Kidney glomerular epithelial cell (primary cell): ENCODE measurements at regions not wholly inside any gene's neighbourhood (a gene's known extent, or its start where the extent isn't known, plus 50 kb on each side); places are given as distances from the start of the nearest gene placed in this dataset.

Experiments
- DNase-seq: peaks from one replicate; lab custom pipeline; 2025; lab: John Stamatoyannopoulos, UW

DNA sequence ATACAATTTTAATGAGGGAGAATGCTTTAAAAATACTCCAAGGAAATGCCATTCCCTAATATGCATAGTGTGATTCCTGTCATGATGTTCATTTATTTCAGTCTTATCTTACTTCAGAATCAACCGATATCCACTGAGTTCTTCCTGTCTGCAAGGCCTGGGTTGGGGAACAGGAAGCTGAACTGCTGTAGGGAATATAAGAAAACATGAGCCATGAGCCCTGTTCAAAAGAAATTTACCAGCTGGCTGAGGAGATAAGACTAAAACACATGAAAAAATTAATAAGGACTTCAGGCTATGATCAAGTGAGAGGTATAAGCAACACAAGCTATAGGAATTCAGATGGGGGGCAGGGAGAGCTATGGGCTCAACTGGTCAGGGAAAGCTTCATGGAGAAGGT is 184.7 kb downstream of the PLPP4 start:
- DNase-seq: no peak

DNA sequence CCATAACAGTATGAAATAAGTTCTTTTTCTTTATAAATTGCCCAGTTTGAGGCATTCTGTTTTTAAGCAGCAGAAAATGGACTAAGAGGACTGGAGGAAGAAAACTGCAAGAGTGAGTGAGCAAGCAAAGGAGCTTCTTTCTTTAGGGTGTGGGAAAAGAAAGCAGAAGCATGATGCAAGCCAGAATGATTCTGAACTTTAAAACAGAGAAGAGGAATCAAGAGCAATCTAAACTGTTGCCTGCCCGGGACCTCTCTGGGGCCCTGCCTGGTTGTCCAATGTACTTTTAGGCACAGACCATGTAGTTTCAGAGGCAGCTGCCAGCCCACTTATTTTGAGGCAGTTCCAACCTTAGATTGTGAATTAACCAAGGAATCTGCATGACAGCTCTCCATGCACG is 186.3 kb downstream of the PLPP4 start:
- DNase-seq: no peak

DNA sequence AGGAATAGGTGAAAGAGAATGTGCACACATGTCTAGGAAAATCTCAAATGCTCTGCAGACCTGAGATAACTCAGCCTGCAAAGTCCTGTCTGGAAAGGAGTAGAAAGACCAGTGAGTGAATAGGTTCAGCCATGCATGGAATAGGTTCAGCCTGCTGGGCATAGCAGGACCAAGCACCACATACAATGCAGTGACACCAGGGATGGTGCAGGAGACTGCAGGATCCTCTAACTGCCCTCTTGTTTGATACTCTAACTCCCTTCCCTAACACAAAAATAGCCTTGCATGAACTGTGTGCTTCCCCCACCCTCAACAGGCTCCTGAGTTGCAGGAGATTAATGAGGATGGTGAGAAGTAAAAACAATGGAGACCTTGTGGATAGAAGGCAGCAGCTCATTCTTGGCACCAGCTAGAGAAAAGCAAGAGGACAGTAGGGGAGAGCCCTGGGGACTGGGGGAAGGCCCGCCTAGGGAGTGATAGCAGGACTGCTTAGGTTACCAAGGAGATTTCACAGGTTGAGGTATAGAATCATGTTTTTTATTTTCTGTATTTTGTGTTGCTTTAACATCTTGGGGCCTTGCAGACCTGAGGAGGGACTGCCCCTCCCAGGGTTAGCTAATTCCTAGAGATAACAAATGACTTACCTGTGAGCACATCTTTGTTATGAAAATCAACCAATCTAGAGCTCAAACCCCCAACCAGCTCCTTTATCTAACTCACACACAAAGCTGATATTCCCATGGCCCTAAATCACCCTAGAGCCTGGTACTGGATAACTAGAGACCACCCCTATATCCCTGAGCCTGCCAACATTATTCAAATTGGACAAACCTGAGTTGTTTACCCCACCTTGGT is 187.8 kb downstream of the PLPP4 start:
- no peak for DNase-seq

DNA sequence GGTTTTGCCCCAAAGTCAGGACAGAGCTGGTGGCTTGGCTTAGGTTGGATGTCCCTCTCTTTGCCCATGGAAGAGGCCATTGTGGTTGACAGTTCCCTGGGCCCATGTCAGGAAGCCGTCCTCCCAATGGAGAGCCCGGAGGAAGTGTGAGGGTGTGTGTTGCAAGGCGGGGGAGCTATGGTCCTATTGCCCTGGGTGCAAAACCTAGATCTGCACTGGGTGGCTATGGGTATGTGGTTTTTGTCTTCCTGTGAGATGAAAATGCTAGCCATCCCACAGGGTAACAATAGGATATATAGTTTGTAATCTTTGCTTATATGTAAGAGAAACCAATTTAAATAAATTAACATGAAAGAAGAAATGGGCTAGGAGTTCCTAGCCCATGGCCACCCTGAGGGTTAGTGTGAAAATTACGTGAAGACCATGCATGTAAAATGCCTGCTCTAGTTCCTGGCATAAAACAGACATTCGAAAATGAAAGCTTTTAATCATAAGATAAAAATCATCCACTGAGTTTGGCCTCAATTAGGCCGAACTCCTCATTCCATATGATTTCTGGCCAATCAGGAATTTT is 189.2 kb downstream of the PLPP4 start:
- DNase-seq: no peak

DNA sequence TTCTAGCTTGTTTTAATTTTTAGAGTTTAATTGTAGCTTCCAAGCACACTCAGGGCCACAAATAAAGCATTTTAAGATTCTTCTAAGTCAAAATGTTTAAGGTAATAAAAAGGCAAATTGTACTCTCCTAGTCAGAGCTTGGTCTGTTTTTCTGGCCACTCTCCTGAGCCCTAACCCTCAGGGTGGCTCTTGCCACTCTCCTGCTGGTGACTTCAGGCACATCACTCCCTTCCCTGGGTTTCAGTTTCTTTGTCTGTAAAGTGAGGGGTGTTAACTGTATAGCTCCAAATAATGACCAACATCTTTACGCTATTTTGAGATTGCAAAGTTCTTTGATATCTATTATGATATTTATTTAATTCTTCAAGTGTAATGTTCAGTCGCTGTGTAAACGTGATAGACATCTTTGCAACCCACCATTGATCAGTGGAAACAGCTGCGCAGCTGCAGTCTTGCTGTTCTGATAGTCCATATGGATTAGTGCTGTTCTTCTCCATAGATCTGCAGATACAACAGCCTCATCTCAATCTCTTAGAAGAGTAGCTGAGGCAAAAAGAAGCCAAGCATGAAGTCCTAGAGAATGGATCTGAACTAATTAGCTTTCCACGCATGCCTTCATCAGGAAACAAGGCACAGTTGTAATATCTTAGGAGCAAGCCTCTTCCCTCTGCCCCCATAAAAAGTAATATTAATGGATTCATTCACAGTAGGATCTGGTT is 189.9 kb downstream of the PLPP4 start:
- no peak for DNase-seq

DNA sequence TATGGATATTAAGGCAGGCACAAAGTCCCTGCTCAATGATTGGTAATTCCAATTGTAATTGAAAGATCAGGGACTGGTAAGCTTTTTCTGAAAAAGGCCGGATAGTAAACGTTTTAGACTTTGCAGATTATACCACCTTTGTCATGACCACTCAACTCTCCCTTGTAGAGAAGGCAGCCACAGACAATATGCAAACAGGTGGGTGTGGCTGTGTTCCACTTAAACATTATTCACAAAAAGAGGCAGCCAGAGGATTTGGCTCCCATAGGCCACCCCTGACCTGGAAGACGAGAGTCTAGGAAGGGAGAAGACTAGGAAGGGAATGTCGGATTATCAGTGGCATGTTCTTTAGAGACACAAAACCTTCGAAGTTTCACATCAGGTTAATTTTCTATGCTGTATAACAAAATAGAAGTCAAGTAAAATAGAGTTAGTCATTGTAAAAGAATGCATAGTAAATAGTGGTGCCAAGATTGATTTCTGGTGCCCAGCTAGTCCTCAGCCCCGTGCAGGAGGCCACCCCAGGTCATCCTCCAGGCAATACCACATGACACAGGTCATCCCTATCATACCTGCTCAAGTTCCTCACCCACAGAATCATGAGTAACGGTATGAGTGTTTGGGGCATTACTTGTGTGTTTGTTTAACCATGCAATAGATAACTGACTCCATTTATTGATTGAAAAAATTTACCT is 193.8 kb downstream of the PLPP4 start:
- no peak for DNase-seq

DNA sequence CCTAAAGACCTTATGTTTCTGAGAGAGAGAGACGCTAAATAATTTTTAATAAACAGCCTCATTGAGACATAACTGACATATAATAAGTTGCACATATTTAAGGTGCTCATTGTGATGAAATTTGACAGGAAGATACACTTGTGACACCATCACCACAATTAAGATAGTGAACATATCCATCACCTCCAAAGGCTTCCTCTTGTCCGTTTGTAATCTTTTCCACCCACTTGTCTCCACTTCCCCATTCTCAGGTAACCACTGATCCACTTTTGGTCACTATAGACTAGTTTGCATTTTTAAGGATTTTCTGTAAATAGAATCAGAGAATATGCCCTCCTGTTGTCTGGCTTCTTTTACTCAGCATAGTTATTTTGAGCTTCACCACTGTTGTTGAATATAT is 195.1 kb upstream of the WDR11 start:
- DNase-seq: no peak

DNA sequence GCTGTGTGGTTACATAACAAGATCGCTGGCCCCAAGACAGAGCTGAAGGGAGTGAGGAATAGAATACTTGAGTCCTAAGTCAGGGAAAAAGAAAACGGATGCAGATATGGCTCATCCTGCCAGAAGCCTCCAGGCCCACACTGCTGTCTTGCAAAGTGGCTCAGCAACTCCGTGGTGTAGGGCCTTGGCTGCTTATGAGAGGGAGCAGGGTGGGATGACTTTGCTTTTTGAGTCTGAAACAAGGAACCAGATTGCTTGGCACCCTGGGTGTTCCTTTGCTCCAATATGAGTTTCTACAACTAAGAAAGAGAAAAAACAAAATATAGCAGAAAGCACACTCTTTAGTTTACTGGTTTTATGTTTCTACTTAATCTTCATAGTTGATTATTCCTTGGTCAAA is 193.8 kb upstream of the WDR11 start:
- no peak for DNase-seq

DNA sequence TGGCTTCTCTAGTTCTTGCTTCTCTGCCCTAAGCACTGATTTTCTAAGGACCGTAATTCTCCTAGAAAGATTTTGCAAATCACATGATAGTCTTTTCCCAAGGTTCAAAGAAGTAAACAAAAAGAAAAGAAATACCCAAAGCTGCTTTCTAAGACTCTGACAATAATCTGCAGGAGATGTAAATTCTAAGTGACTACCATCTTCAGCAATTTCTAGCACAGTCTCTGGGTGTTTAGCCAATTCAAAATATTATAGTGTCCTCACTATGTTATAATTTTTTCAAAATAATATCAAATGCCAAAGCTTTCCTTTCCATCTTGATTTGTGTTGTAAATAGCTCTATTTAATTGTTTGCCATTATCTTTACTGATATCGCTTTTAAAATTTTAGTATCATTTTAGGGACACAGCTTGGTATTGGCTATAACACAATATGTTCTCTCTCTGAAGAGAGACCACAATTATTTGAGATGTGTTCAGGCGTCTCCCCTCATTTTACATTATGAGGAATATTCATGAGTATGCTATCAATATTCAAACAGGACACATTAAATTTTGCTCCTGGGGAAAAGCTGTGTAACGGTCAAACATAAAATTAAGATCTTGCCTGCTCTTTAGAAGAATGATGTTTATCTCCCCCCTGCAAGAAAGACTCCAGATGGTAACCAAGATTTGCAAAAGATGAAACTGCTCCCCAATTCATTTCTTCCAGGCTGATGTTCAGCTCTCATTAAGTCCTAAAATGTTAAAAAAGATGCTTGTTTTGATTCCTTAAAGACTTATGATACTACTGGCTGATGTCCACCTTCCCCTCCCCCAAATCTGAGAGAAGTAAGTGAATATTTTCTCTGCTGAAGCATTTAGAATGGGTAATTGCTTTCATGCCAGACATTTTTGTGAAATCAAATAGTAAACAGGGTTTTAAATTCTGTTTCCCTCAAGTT is 191.9 kb upstream of the WDR11 start:
- no peak for DNase-seq

DNA sequence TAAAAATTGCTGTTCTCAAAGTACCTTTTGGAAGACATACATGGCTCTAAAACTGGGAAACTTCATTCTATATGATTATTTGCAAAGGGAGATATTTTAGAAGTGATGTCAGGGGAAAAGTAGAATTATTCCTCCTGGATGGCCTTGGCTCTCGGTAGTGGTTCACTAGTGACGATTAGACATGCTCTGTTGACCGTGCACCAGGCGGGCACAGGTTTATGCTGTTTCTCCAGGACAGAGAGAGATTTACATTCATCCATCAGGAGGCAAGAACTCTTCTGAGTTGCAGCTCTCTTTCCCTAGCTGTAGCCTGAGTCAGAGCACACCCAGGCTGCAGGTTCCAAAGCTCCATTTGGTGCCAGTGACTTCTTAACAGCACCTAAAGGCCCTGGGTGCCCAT is 184.9 kb upstream of the WDR11 start:
- no peak for DNase-seq

DNA sequence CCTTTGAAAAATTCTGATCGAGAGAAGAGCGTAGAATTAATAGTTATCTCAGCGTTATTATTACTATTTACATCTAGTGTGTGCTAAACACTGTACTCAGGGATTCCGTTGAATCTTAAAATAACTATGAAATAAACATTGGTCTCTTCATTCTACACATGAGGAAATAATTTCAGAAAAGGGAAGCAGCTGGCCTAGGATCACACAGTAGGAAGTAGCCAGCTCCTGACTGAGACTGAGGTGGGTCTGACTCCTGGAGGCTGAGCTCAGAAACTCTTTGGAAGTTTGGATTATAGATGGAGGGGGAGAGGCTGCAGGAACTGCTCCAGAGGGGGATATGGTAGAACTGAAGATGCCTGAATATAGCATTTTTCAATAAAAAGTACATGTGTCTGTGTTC is 183.9 kb upstream of the WDR11 start:
- no peak for DNase-seq

DNA sequence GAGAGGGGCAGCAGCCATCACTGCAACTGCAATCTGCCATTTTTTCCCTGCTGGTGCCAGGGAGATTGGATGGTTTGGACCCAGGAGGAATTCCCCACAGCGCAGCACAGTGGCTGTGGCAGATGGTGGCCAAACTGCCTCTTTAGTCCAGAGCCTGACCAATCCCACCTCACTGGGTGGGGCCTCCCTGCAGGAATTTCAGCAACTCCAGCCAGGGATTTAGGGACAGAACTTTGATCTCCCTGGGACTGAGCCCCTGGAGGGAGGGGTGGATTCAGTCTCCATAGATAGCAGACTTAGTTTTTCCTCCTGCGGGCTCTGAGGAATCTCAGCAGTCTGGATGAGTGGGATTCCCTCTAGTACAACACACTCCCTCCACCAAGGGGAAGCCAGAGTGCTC is 179.7 kb upstream of the WDR11 start:
- no peak for DNase-seq

DNA sequence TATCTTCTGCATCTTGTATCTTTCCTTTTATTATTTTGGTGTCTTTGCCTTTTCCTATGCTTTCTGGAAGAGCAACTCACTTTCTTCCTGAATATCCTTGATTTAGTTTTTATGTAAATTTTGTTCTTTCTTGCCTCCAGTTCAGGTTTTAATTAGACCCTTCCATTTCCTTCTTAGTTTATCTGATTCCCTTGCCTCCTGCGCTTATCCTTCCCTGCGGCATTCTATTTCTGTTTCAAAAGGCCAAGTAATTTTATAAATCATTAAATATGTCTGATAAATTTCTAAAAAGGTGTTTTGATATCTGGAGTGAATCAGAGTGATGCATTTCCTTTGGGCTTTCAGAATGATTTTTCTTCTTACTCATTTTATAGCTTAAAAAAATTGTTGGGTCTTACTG is 167.7 kb upstream of the WDR11 start:
- no peak for DNase-seq

DNA sequence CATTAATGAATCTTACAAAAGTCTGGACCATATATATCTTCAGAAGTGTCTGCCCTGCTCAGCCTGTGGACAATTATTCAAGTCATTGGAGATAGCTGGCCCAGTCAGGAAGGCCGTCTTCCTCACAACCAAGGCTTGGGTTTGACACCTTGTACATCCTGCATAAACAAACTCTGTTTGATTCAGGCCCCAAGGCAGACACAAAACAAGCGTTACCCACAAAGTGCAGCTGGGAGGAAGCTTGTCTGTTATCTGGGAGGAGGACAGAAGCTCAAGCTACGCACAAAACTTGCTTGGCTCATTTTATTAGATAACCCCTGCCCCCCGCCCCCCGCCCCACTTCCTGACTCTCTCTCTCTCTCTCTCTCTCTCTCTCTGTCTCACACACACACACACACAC is 166.9 kb upstream of the WDR11 start:
- no peak for DNase-seq

DNA sequence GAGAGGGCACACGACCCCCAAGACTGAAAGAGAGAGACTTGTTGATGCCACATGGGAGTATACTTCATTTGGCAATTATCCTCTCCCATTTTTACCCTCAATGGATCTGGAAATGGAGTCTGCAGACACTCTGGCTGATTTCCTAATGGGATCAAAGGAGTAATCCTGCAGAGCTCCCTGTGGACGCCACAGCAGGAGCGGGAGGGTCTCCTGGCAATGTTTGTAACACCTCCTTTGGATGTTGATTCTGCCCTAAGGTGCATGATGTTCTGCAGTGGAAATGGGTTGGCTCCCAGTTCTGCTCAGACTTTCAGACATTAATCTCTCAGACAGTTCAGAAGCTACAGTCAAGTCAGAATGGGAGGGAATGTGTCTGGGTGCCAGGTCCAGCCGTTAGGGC is 166.0 kb upstream of the WDR11 start:
- DNase-seq: no peak

DNA sequence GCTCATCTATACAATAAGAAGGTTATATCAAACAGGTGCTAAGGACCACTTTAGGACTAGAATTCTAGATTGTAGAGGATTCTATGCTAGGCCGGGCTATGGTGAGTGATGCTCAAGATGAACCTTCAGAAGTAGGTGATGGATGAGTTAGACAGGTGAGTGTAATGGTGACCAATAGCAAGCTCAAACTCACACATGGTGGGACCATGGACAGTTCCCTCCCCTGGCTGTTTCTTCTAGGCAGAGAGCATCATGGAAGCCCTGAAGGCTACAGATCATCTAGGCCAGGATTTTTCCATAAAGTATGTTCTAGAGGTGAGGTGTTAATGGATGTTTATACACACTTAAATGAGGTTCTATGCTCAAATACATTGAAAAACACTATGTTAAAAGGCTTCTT is 162.2 kb upstream of the WDR11 start:
- no peak for DNase-seq

DNA sequence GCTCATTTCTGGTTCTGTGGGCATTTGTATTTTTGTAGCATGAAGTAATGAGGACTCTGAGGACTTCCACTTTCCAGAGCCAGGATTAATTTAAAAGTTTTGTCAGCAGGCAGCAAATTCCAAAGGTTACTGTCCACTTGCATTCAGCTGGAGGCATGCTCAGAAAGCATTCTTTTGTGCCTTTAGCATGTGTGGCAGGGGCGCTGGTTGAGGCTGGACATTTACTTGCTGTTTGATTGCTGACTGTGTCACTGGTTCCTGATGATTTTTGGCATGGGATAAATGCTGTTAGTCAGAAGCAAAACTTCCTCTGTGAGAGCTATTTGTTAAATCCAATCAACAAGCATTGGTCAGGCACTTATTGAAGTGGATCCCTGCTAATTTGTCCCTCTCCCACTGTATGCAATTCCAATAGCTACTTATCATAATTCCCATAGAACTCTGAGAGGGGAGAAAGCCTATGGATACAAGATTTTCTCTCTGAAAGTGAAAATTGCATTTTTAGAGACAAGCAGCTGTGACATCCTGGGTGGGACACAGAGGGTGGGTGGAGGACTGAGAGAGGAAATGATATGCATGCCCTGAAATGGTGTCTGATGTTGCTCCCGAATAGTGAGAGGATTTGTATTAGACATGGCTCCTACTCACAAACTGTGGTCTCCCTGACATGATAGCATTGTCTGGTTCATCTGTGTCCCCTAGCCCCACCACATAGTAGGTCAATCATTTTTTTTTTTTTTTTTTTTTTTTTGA is 161.2 kb upstream of the WDR11 start:
- no peak for DNase-seq

DNA sequence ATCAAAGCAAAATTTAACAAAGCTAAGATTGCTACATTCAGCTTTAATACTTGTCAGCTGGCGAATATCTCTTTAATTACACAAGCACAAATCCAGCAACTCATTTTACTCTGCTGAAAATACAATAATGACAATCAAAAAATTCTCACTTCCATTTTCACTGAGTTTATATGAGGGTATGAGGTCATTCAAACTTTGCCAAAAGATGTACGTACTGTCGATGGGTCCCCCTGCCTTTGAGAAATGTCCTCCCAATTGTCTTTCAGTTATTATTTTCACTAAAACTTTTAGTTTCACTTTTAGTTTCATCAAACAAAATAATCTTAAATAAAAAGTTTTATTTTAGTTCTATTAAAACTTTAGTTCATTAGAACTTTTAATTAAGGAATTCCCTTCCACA is 159.5 kb upstream of the WDR11 start:
- no peak for DNase-seq

DNA sequence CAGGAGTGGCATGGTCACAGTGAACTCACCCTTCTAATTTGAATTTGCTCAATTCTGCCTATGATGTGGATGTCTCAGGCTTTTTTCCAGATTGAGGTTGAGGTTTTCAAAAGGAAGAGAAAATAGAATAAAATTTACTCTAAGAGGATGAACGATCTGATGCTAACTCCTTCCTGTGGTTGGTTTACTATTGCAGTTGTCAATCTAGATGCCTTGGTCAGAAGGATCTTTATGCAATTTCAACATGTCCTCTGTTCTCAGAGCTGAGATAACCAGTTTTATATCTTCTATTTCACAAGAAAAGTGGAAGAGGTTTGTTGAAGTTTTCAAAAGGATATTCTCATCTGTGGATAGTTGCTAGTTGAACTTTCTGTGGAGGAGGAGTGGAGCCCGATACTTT is 150.7 kb upstream of the WDR11 start:
- DNase-seq: no peak

DNA sequence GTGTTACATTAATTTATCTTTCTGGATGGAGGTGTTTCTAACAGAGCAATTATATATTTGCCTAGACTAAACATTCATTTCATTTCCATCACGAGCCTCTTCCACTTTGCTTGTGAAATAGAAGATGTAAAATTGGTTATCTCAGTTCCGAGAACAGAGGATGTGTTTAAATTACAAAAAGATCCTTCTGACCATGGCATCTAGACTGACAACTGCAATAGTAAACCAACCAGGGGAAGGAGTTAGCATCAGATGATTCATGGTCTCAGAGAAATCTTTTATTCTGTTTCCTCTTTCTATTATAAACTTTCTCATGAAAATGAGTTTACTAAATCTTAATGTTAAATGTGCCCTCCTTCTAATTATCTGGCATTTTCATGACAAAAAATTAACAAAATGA is 149.8 kb upstream of the WDR11 start:
- DNase-seq: no peak

DNA sequence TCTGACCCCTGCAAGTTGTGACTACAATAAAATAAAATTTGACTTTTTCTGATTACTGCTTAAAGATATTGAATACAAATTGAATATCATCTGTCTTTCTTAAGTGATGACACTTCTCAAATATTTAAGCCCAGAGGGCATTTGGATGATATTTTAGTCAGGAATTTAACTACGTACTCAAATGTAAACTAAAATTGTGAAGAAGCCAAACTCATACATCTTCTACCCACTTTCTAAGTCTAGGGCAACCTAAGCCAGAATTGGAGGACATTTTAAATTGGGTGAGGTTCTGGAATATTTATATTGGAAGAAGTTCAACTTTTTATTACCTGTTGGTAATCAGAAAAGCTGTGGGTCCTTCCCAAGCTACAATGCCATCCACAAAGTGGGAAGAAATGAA is 149.1 kb upstream of the WDR11 start:
- no peak for DNase-seq
